Heart left ventricle (tissue), 16 donors: ENCODE measurements at regions not wholly inside any gene's neighbourhood (a gene's known extent, or its start where the extent isn't known, plus 50 kb on each side); places are given as distances from the start of the nearest gene placed in this dataset.
A peak's percentile ranks its signal among the peaks of the same experiment; 100 is the strongest.

Experiments used
- ATAC-seq, 4 donors: fragments of 200-7000 bp; cut with Tn5 transposase; one replicate each; pipeline ENCODE4 v1.9.1; 2020 to 2022; ENCODE audit warnings: moderate library complexity in 4 of 4, mild to moderate bottlenecking in 3 of 4, moderate number of reproducible peaks in 1 of 4
- DNase-seq, 5 donors: peaks; one replicate each; pipeline ENCODE4 v3.0.0-alpha.2; 2020
- H3K27ac ChIP-seq, 12 donors: fragments of 200-600 bp; sonication (generic) in 4 of 12; one replicate each; pipeline versions ENCODE4 v1.5.0 to v1.8.0; 2016 to 2022; ENCODE audit warnings: mild to moderate bottlenecking in 2 of 12
- H3K27me3 ChIP-seq, 9 donors: fragments of 200-600 bp; sonication (generic) in 2 of 9; one replicate each; pipeline versions ENCODE4 v1.5.1 to v1.8.0; 2016 to 2022; ENCODE audit warnings: mild to moderate bottlenecking in 3 of 9
- H3K36me3 ChIP-seq, 9 donors: fragments of 200-600 bp; sonication (generic) in 2 of 9; one replicate each; pipeline versions ENCODE4 v1.5.0 to v1.8.0; 2018 to 2022; ENCODE audit warnings: mild to moderate bottlenecking in 2 of 9
- H3K4me1 ChIP-seq, 12 donors: fragments of 200-600 bp; sonication (generic) in 4 of 12; one replicate each; pipeline versions ENCODE4 v1.5.0 to v1.8.0; 2016 to 2022; ENCODE audit warnings: mild to moderate bottlenecking in 3 of 12
- H3K4me3 ChIP-seq, 12 donors: fragments of 200-600 bp; sonication (generic) in 4 of 12; one replicate each; pipeline versions ENCODE4 v1.5.0 to v1.8.0; 2017 to 2022; ENCODE audit warnings: mild to moderate bottlenecking in 9 of 12, moderate library complexity in 4 of 12
- H3K9me3 ChIP-seq, 12 donors: fragments of 200-600 bp; sonication (generic) in 4 of 12; one replicate each; pipeline versions ENCODE4 v1.5.0 to v1.8.0; 2016 to 2022; ENCODE audit warnings: mild to moderate bottlenecking in 1 of 12
- POLR2A ChIP-seq, 2 donors: fragments of 450-650 bp; IDR thresholded peaks; one replicate each; pipeline ENCODE4 v1.6.1; 2017; ENCODE audit warnings: antibody characterized with exemption in 2 of 2, mild to moderate bottlenecking in 2 of 2, moderate library complexity in 2 of 2
- WGBS, 4 donors: extraction: QIAGEN DNeasy Blood & Tissue Kit in 2 of 4; methylation state at CpG; one replicate each; pipeline versions ENCODE4 v1.1.5 to v1.1.7; 2013 to 2018; 5-methylcytosine and 5-hydroxymethylcytosine counted together
- intact Hi-C, 10 donors: fragments of 100-400 bp; cut with DNase I; formaldehyde crosslinking; loops; one replicate each; pipeline versions ENCODE4 v1.11.1 to v1.14.2; 2022
- TF ChIP-seq, protein P1 (sequence below), 12 donors: fragments of 200-600 bp; sonication (generic) in 4 of 12; IDR thresholded peaks; one replicate each; pipeline versions ENCODE4 v1.5.0 to v1.8.0; 2018 to 2022; ENCODE audit warnings: antibody characterized with exemption in 12 of 12, mild to moderate bottlenecking in 5 of 12
- donor health status: ischemic (EF 13 %, LVEDD 7.1; RV severe dilation, severe dysfunction).
- donor health status: healthy with polysubstance abuse.
- donor health status: DM: no; HTN: yes; CAD: no.
- donor health status: DM: no; HTN: no; CAD: no.
- donor health status: ischemic (EF 25% LVEDD 6.9; RV normal size, moderate dysfunction).
- donor health status: ischemic (EF 25% LVEDD 5.7; RV mildly dilated, moderate dysfunction).
- donor health status: healthy.
- donor health status: DM: yes; HTN: yes; CAD: no.
- donor health status: ischemic (EF 35%, LVEDD 5.7; RV mildly dilated, moderate dysfunction).
- donor health status: nonischemic (EF 11% LVEDD 7.7; RV severe dilation, severe dysfunction).
- donor health status: DM: yes; HTN: yes; CAD: no.
- donor health status: PGD.
- donor health status: ischemic (EF 29% LVEDD 5.4; RV normal size, mild dysfunction).
- donor health status: nonischemic (EF 23%, LVEDD 6.1; RV moderate dilation, normal function).

DNA sequence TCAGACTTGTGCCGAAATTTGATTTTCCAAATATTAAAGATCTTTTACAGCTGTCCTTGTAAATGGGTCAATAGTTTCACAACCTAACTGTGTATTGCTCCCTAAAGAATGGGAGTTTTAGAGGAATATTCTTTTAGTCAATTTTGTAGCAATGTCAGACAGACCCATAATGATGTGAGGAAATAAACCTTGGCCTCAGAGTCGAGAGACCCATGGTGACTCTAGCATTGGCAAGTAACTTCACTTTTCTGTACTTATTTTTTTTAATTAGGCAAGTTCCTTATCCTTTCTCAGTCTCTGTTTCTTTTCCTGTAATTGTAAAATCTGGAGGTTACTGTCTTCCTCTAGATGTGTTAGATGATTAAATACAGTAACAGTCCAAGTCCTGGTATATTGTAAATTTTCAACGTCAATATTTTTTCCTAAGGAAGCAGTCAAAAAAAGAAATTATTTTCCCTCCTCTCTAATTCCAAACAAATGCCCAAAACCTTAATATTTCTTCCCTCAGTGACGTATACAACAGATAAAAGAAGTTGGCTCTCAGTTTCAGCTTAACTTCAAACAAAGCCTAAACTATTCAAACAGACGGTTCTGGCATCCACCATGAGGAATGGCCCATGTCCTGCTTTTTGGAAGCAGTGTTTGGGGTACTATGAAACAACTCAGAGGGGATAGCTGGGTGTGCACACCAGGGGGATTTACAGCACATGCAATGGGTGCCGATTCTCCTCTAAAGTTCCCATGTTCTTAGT is 466.7 kb downstream of the TNS1 start:
- ATAC-seq (peak in 2 of 4 donors; percentile 43 to 55), DNase-seq (no peak)
- H3K36me3 ChIP-seq: no peaks in the 10 kb centered on the region
- H3K4me3 ChIP-seq: no peak overlapping the region
- H3K4me1 ChIP-seq: peaks cover 0 to 17% (median 0%) of the 10 kb centered on the region in 12 donors
- no peaks in the 10 kb centered on the region for H3K27me3 ChIP-seq
- WGBS, 4 donors: 46 to 60% (median 54%) methylated on average over 6 of the region's 6 CpGs
- intact Hi-C loops: loop anchor here in 3 of 10 donors (2.0 to 10.0 kb wide), 3 partner anchors 47 to 119 kb away; no protein-coding TSS in a partner anchor
- no peaks in the 10 kb centered on the region for H3K9me3 ChIP-seq
- TF ChIP-seq POLR2A (IDR thresholded peaks at IDR 0.05): no peak
- TF ChIP-seq, protein P1, sequence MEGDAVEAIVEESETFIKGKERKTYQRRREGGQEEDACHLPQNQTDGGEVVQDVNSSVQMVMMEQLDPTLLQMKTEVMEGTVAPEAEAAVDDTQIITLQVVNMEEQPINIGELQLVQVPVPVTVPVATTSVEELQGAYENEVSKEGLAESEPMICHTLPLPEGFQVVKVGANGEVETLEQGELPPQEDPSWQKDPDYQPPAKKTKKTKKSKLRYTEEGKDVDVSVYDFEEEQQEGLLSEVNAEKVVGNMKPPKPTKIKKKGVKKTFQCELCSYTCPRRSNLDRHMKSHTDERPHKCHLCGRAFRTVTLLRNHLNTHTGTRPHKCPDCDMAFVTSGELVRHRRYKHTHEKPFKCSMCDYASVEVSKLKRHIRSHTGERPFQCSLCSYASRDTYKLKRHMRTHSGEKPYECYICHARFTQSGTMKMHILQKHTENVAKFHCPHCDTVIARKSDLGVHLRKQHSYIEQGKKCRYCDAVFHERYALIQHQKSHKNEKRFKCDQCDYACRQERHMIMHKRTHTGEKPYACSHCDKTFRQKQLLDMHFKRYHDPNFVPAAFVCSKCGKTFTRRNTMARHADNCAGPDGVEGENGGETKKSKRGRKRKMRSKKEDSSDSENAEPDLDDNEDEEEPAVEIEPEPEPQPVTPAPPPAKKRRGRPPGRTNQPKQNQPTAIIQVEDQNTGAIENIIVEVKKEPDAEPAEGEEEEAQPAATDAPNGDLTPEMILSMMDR (IDR thresholded peaks at IDR 0.05): no peak
- no peak overlapping the region for H3K27ac ChIP-seq

DNA sequence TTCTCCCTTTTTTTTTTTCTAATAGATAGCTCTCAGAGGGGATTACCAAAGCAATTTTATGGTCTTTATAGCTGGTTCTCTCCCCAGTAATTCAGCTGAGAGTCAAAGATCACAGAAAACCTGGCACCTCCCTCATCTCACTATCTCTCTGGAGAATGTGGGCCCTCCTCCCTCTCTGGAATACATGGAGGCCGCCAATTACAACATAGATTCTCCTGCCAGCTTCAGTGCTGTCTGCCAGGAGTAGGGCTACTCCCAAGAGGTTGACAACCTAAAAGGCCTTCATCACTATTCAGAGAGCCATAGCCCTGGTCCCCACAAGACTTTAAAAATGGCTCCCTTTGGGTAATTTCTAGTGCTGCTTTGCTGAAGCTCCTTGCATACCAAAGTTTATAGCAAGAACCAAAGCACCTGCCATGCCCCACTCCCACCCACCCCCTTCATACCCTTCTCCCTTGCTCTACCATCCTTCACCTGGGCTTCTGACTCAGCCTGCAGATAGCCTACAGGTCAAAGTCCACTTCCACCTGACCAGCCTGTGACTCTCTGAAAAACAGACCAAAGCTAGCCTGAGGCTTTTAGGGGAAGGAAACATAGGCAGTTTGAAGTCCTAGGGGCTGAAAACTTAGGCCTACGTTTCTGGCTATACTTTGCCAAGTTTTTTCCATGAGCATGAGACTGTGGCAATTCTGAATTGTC is 472.3 kb downstream of the TNS1 start:
- H3K4me1 ChIP-seq: peaks cover 0 to 23% (median 2%) of the 10 kb centered on the region in 12 donors
- TF ChIP-seq, protein P1 (IDR thresholded peaks at IDR 0.05): no peak
- no peak for TF ChIP-seq POLR2A (IDR thresholded peaks at IDR 0.05)
- ATAC-seq (peak; percentile 91 to 96 (median 94)), DNase-seq (peak in 4 of 5 donors; percentile 52 to 70 (median 63))
- H3K4me3 ChIP-seq: no peak overlapping the region
- intact Hi-C loops: loop anchor here in 2 of 10 donors (10.0 kb wide), 2 partner anchors 104 to 124 kb away; no protein-coding TSS in a partner anchor
- no peaks in the 10 kb centered on the region for H3K9me3 ChIP-seq
- peak overlapping the region in 1 of 12 donors; percentile 33 for H3K27ac ChIP-seq
- WGBS, 4 donors: 51 to 66% (median 59%) methylated on average over 2 of the region's 2 CpGs
- H3K36me3 ChIP-seq: no peaks in the 10 kb centered on the region
- no peaks in the 10 kb centered on the region for H3K27me3 ChIP-seq

DNA sequence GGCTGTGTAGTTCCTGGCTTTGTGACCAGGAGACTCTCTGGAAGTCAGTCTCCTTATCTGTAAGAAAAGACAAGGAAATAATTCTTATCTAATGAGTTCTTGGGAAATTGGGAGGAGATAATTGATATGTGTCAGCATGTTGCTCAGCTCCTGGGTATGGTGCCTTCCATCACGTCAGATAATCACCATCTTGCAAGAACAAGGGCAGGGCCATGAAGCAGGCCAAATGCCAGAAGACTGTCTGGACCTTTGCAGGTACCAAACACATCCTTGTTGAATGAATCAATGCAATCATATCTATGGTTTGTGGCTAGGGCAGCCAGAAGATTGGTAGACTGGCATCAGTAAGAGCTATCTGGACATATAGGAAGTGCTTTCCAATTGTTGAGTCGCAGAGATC is 473.5 kb downstream of the TNS1 start:
- intact Hi-C loops: loop anchor here in 1 of 10 donors (10.0 kb wide), 1 partner anchor 754 kb away; no protein-coding TSS in a partner anchor
- ATAC-seq: no peak
- H3K9me3 ChIP-seq: no peaks in the 10 kb centered on the region
- WGBS, 4 donors: 85 to 93% (median 88%) methylated on average over 2 of the region's 2 CpGs
- no peak for DNase-seq
- no peak for TF ChIP-seq POLR2A (IDR thresholded peaks at IDR 0.05)
- TF ChIP-seq, protein P1 (IDR thresholded peaks at IDR 0.05): no peak
- H3K36me3 ChIP-seq: no peaks in the 10 kb centered on the region
- H3K27me3 ChIP-seq: no peaks in the 10 kb centered on the region
- H3K4me1 ChIP-seq: peaks cover 0 to 15% (median 2%) of the 10 kb centered on the region in 12 donors
- H3K4me3 ChIP-seq: no peak overlapping the region
- H3K27ac ChIP-seq: no peak overlapping the region

DNA sequence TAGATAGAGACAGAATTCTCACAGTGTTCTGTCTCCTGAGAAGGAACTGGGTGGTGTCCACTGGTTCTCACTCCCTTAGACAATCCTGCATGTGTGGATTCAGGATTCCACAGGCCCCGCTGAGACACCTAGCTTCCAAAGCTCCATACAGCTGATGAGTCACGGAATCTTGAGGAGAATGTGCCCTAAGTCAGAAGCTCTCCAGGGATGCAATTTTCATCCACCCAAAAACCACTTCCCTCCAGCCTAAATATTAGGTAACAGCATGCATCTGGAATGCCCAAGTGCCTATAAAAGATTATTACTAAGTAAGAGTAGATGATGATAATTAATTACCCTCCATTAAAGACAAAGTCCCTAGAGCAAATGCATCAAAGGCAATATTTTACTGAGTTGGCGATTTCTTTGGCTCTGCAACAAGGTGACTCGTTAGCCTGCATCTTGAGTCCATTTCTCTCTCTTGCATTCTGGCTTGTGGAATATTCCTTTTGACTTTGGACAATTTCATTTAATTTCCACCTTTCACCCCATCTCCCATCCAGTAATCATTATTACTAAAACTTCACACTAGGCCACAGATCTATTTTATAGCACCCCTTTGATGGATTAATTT is 475.1 kb downstream of the TNS1 start:
- H3K27me3 ChIP-seq: no peaks in the 10 kb centered on the region
- no peak overlapping the region for H3K4me3 ChIP-seq
- no peaks in the 10 kb centered on the region for H3K9me3 ChIP-seq
- DNase-seq (no peak), ATAC-seq (no peak)
- TF ChIP-seq, protein P1 (IDR thresholded peaks at IDR 0.05): no peak
- no peak for TF ChIP-seq POLR2A (IDR thresholded peaks at IDR 0.05)
- intact Hi-C loops: loop anchor here in 1 of 10 donors (10.0 kb wide), 1 partner anchor 753 kb away; no protein-coding TSS in a partner anchor
- H3K4me1 ChIP-seq: peaks cover 0 to 25% (median 4%) of the 10 kb centered on the region in 12 donors
- 95 to 97% (median 96%) methylated on average over 4 of the region's 4 CpGs for WGBS, 4 donors
- H3K36me3 ChIP-seq: no peaks in the 10 kb centered on the region
- no peak overlapping the region for H3K27ac ChIP-seq
